ENCODE measurements at regions not wholly inside any gene's neighbourhood (a gene's known extent, or its start where the extent isn't known, plus 50 kb on each side); places are given as distances from the start of the nearest gene placed in this dataset.

DNA sequence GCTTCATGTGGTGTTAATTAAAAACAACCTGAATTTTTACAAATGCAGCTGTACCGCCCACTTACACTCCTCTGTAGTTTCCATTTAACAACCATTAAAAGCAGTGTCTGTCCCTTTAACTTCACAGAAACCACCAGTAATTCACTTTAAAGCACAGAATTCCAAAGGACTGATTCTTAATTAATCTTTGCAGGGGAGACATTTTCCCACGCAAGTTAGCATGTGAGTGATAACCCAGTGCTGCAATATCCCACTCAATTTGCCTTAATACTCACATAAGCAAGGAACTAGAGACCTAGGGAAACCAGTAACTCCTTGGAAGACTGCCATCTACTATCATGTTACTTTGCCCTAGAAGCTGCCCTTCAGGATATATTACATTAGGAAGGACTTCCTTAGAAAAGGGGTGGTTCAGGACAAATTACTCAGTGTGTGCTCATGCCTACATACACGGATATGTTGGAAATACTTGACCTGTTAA is 102.3 kb downstream of the OSR1 start:
- no peak for DNase-seq (ENCODE audit: low spot score in 2 of 2)

DNA sequence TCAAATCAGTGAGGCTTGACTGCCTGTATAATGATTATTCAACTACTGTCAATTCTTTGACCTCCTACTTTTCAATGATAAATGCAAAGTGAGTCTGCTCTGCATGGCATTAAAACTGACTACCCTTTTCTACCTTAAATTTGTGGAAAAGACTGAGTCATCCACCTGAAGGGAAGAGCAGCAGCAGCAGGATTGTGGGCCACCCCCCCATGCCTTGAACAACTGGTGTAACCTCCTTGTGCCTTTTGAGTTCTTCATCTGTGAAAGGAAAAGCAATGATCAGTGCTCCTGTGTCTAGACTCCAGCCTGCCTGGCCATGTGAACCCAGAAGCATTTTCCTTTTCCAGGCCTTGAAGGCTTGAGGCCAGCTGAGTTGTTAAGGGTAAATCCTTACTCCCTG is 102.9 kb downstream of the OSR1 start:
- no peaks in the 10 kb centered on the region for H3K27me3 ChIP-seq (ENCODE audit: low read depth)
- no peaks in the 10 kb centered on the region for H3K4me1 ChIP-seq
- H3K36me3 ChIP-seq (replicated peaks) = no peaks in the 10 kb centered on the region
- H3K4me3 ChIP-seq = no peak overlapping the region
- in situ Hi-C loops (cut with MboI; ENCODE audit: low sequenced_read_pairs) = no loop called here
- no peaks in the 10 kb centered on the region for H3K9me3 ChIP-seq
- DNase-seq (ENCODE audit: low spot score in 2 of 2) = no peak

More for the DNA sequence above, 102.3 kb downstream of the OSR1 start:
- Histone ChIP-seq H3K9me3 (no peaks in the 10 kb centered on the region), H3K4me3 (no peak overlapping the region), H3K27me3 (ENCODE audit: low read depth) (no peaks in the 10 kb centered on the region), H3K4me1 (no peaks in the 10 kb centered on the region), H3K36me3 (replicated peaks) (no peaks in the 10 kb centered on the region)
- in situ Hi-C loops (cut with MboI; ENCODE audit: low sequenced_read_pairs) = no loop called here

DNA sequence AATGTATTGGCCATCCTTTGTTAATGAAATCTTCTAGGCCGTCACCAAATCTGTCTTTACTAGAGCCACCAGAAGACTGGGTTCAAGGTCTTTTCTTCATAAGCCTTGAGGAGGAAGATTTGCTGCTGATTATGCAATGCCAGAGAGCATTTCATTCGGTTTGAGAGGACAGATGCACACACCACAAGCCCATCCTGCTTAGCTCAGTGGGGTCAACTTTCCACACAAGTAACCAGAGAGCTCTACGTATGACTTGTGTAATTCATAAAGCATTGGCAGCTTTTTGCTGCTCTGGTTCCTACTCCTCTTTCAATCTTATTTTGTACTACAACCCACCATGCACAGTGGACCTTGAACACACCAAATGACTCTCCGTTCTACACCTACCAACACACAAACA is 106.9 kb downstream of the OSR1 start:
- Histone ChIP-seq H3K9me3 (no peaks in the 10 kb centered on the region), H3K27me3 (ENCODE audit: low read depth) (no peaks in the 10 kb centered on the region), H3K4me3 (no peak overlapping the region), H3K4me1 (peaks cover 16% of the 10 kb centered on the region), H3K36me3 (replicated peaks) (no peaks in the 10 kb centered on the region)
- in situ Hi-C loops (cut with MboI; ENCODE audit: low sequenced_read_pairs) = no loop called here
- DNase-seq (ENCODE audit: low spot score in 2 of 2) = no peak

DNA sequence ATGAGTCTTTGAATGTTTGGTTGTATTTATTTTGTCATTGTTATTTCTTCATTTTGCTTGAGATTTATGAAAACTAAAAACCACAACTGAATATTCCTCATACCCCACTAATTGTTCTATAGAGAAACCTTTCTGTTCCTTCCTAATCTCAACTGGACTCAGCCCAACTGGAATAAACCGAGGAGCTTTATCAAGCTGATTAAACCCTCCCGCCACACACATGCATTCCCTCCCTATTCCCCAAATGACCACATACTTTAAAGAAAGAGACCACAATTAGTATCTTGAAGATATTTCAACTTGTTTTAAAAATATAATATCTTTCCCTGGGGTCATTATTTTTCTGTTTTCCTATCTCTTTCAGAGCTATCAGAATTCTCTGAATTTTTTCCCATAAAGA is 107.5 kb downstream of the OSR1 start:
- Histone ChIP-seq H3K36me3 (replicated peaks) (no peaks in the 10 kb centered on the region), H3K9me3 (no peaks in the 10 kb centered on the region), H3K4me1 (peaks cover 19% of the 10 kb centered on the region), H3K4me3 (no peak overlapping the region), H3K27me3 (ENCODE audit: low read depth) (no peaks in the 10 kb centered on the region)
- in situ Hi-C loops (cut with MboI; ENCODE audit: low sequenced_read_pairs) = no loop called here
- no peak for DNase-seq (ENCODE audit: low spot score in 2 of 2)

DNA sequence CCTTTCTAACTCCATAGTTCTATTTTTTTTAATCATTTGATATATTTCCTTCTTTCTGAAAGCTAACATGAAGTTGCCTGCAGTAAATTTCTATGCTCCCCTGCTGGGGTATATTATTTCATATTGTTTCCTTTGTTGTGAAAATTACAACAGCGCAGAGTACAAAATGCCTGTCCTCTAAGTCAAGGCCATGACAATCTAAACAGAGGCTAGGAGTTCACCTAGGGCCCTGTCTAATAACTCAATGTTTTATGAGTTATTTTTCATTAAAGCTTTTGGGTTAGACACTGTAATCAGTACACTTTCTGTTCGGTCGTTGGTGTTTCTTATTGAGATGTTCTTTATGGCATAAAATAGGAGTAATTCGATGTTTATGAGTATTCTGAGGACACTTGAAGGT is 111.2 kb downstream of the OSR1 start:
- H3K4me1 ChIP-seq = peaks cover 19% of the 10 kb centered on the region
- in situ Hi-C loops (cut with MboI; ENCODE audit: low sequenced_read_pairs) = no loop called here
- no peak overlapping the region for H3K4me3 ChIP-seq
- no peaks in the 10 kb centered on the region for H3K27me3 ChIP-seq (ENCODE audit: low read depth)
- H3K9me3 ChIP-seq = no peaks in the 10 kb centered on the region
- H3K36me3 ChIP-seq (replicated peaks) = no peaks in the 10 kb centered on the region
- peak in 1 of 2 experiments; percentile 50 for DNase-seq (ENCODE audit: low spot score in 2 of 2)

DNA sequence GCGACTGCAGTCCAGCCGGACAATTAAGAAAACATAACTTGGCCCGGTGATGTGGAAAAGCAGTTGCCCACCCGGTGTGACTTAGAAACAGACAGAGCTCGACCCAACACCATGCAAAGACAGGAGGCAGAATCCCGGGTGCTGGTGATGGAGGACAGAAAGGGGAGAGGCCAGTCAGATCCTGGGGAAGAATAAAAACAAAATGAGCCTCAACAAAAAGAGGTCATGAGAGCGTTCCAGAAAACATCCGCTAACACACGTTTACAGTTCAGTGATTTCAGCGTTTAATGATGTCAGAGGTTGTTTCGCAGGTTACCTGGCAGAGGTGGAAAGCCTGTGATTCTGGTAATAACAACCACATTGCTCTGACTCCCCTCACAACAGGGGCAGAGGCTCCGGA is 111.9 kb downstream of the OSR1 start:
- Histone ChIP-seq H3K9me3 (no peaks in the 10 kb centered on the region), H3K4me1 (peaks cover 19% of the 10 kb centered on the region), H3K27me3 (ENCODE audit: low read depth) (no peaks in the 10 kb centered on the region), H3K36me3 (replicated peaks) (no peaks in the 10 kb centered on the region), H3K4me3 (no peak overlapping the region)
- in situ Hi-C loops (cut with MboI; ENCODE audit: low sequenced_read_pairs) = no loop called here
- DNase-seq (ENCODE audit: low spot score in 2 of 2) = no peak

DNA sequence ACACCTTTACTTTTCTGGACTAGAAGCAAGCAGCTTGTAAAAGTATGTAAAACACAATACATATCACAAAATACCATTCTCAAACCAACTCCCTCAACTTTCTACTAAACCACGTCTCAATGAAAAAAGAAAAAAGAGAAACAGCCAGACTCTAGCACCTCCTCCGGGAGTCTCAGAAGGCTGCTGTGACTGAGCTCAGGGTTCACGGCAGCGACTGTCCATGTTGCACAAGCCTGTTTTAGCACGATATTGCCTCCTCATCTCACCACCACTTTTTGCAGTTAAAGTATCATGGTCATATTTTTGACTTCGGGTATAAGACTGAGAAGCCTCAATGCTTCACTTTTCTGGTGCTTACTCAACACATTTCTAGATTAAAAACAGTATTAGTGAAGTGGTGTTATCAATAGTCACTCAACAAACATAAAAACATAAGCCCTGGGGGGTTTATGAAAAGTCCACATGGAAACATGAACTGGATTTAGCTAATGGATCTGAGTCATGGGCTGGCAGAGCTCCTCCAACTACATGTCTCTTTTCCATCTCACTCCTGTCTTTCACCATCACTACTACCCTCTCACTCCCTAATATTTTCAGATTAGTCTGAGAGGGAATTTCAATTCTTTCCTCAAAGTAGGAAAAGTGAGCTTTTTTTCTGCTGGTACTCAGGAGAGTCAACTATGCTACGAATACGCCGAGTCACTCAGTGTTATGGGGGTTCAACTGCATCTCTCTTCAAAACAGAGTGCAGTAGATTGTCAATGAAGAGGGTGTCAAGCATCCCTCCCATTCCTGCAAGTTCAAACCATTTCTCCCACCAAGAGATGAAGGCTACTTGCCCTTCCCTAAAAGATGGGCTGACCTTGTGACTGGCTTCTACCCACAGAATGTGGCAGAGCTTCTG is 113.7 kb downstream of the OSR1 start:
- Histone ChIP-seq H3K4me1 (peaks cover 19% of the 10 kb centered on the region), H3K4me3 (no peak overlapping the region), H3K36me3 (replicated peaks) (no peaks in the 10 kb centered on the region), H3K27me3 (ENCODE audit: low read depth) (no peaks in the 10 kb centered on the region), H3K9me3 (no peaks in the 10 kb centered on the region)
- DNase-seq (ENCODE audit: low spot score in 2 of 2) = no peak
- in situ Hi-C loops (cut with MboI; ENCODE audit: low sequenced_read_pairs) = no loop called here

DNA sequence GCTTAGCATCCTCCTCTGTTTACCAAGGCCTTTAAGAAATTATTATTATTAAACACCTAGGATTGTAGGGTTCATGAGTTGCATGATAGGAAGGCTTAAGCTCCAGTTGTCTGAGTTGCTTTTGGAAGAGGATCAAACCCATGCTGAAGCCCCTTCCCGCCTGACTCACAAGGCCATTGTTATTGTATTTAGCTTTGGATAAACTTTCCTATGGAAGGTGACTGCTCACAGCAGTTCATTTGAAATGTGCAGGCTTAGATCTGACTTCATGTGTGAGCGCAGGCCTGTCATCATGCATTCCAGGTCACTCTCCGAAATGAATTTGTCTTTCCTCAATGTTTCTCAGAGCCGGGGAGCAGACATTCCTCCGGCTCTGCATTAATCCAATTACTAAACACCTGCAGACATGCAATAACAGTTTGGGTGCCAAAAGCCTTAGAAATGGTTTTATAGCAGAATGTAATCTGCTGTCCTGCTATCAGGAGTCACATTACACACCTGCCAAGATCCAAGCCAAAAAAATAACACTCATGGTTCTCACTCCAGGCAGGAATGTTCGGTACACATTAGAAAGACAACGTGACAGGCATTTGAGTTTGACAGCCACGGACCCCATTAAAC is 119.9 kb downstream of the OSR1 start:
- no peaks in the 10 kb centered on the region for H3K27me3 ChIP-seq (ENCODE audit: low read depth)
- H3K4me1 ChIP-seq = no peaks in the 10 kb centered on the region
- H3K36me3 ChIP-seq (replicated peaks) = no peaks in the 10 kb centered on the region
- in situ Hi-C loops (cut with MboI; ENCODE audit: low sequenced_read_pairs) = no loop called here
- no peak for DNase-seq (ENCODE audit: low spot score in 2 of 2)
- H3K4me3 ChIP-seq = no peak overlapping the region
- H3K9me3 ChIP-seq = no peaks in the 10 kb centered on the region

DNA sequence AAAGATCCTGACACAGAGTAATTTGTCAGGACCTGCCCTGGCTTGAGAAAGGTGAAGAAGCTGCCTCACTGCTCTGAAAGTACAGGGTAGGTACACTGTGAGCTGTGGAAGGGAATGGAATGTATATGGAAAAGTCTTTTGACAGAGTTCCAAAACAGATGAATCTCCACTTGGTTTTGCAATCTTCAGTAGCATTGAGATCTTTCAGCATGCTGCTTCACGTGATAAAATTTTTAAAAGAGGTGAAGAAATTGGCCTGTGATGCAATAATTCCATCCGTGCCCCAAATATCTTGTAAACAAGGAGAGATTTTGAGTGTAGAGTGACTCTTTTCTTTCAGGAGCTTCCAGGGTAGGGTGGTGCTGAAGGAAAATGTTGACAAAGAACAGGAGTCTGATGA is 123.1 kb downstream of the OSR1 start:
- no peak for DNase-seq (ENCODE audit: low spot score in 2 of 2)
- Histone ChIP-seq H3K4me3 (no peak overlapping the region), H3K9me3 (no peaks in the 10 kb centered on the region), H3K4me1 (no peaks in the 10 kb centered on the region), H3K36me3 (replicated peaks) (no peaks in the 10 kb centered on the region), H3K27me3 (ENCODE audit: low read depth) (no peaks in the 10 kb centered on the region)
- in situ Hi-C loops (cut with MboI; ENCODE audit: low sequenced_read_pairs) = no loop called here

DNA sequence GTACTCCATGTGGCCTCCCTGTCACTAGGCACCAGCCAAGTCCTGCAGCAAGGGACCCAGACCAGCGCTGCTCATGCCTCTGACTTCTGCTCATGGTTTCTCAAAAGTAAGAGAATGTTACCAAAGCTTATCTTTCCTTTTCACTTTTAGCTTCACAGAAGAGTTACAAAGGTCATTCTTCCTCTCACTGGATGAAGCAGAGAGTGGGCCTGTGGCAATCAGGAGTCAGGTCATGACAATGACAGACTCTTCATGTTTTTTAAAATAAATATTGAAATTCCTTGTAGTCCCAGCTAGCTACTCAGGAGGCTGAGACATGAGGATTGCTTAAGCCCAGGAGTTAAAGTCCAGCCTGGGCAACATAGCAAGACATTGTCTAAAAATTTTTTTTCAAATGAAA is 126.1 kb downstream of the OSR1 start:
- in situ Hi-C loops (cut with MboI; ENCODE audit: low sequenced_read_pairs) = no loop called here
- Histone ChIP-seq H3K36me3 (replicated peaks) (no peaks in the 10 kb centered on the region), H3K4me1 (peaks cover 22% of the 10 kb centered on the region), H3K9me3 (no peaks in the 10 kb centered on the region; the same call in 1 of the 2 replicates), H3K27me3 (ENCODE audit: low read depth) (no peaks in the 10 kb centered on the region), H3K4me3 (no peak overlapping the region)
- DNase-seq (ENCODE audit: low spot score in 2 of 2) = no peak

DNA sequence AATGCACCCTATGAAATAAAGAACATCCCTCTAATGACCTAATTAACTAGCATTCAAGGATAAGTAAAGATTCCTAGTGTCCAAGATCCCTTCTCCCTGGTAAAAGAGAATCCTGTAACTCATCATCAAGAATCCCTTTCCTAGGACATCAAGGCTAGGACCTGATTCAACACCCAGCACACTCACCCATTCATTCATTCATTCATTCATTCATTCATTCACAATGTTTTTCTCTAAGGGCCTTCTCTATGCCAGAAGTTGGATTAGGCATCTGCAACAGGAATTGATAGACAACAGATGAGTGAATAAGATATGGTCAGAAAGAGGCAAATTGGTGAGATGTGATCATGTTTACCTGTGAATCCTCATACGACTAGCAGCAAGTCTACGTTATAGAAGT is 126.8 kb downstream of the OSR1 start:
- H3K27me3 ChIP-seq (ENCODE audit: low read depth) = no peaks in the 10 kb centered on the region
- no peaks in the 10 kb centered on the region for H3K36me3 ChIP-seq (replicated peaks)
- no peaks in the 10 kb centered on the region; the same call in 1 of the 2 replicates for H3K9me3 ChIP-seq
- no peak overlapping the region for H3K4me3 ChIP-seq
- in situ Hi-C loops (cut with MboI; ENCODE audit: low sequenced_read_pairs) = no loop called here
- DNase-seq (ENCODE audit: low spot score in 2 of 2) = no peak
- H3K4me1 ChIP-seq = peaks cover 22% of the 10 kb centered on the region

DNA sequence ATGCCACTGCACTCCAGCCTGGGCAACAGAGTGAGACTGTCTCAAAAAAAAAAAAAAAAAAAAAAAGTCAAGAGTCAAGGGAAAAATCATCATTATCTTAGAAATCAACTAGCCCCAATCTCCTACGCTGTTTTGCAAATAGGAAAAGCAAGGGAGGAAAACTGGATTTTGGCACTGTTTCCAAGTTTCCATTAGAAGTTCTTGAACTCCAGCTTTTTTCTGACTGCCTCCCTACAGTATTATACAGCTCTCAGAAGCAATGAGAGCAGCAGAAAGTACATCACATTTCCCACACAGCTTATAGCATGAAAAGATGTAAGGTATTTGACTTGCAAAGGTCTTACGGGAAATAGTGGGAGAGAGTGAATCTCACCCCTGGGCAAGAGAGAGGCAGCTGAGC is 127.8 kb downstream of the OSR1 start:
- no peak for DNase-seq (ENCODE audit: low spot score in 2 of 2)
- Histone ChIP-seq H3K9me3 (no peaks in the 10 kb centered on the region; the same call in 1 of the 2 replicates), H3K27me3 (ENCODE audit: low read depth) (no peaks in the 10 kb centered on the region), H3K36me3 (replicated peaks) (no peaks in the 10 kb centered on the region), H3K4me1 (peaks cover 22% of the 10 kb centered on the region), H3K4me3 (no peak overlapping the region)
- in situ Hi-C loops (cut with MboI; ENCODE audit: low sequenced_read_pairs) = no loop called here

DNA sequence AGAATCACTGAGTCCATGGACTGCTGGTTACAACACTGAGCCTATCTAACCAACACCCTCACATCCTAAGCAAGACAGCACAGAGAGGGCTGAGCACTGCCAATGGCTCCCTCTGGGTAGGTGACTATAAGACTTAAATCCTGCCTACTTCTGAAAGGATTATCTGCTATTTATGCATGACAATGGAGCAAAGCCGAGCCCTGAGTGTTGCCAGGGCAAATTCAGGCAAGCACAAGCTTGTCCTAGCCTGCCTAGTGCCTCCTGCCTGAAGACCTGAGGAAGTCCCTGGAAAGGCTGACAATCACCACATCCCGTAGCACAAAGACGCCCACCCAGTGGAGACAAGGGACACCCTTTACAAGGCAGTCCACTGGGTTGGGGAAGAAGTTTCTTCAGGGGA is 129.7 kb downstream of the OSR1 start:
- Histone ChIP-seq H3K36me3 (replicated peaks) (no peaks in the 10 kb centered on the region), H3K4me3 (no peak overlapping the region), H3K27me3 (ENCODE audit: low read depth) (no peaks in the 10 kb centered on the region), H3K4me1 (peaks cover 22% of the 10 kb centered on the region), H3K9me3 (no peaks in the 10 kb centered on the region; the same call in 1 of the 2 replicates)
- DNase-seq (ENCODE audit: low spot score in 2 of 2) = peak; percentile 86 to 93
- in situ Hi-C loops (cut with MboI; ENCODE audit: low sequenced_read_pairs) = loop anchor here (5.0 kb wide), 1 partner anchor 119 kb away; no protein-coding TSS in a partner anchor

DNA sequence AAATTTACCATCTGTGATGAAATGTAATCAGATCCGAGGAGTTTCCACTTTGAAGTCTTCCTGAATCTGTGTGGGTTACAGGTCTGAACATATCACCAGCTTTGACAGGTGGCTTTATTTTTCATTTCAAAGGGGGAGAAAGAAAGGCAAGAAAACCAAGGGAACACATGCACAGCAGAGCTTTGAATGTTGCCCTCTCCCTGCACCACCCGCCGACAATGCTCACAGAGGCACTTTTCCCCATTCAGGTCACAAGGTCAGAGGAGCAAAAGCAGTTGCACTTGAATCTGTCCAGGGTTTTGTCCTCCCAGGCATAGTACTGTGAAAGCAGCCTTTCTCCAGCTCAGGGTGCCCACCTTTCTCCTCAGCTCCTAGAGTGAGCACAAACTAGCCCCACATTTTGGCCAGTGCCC is 130.2 kb downstream of the OSR1 start:
- H3K27me3 ChIP-seq (ENCODE audit: low read depth) = no peaks in the 10 kb centered on the region
- DNase-seq (ENCODE audit: low spot score in 2 of 2) = peak; percentile 34 to 50
- H3K4me1 ChIP-seq = peaks cover 22% of the 10 kb centered on the region
- H3K4me3 ChIP-seq = no peak overlapping the region
- in situ Hi-C loops (cut with MboI; ENCODE audit: low sequenced_read_pairs) = loop anchor here (5.0 kb wide), 1 partner anchor 119 kb away; no protein-coding TSS in a partner anchor
- no peaks in the 10 kb centered on the region; the same call in 1 of the 2 replicates for H3K9me3 ChIP-seq
- H3K36me3 ChIP-seq (replicated peaks) = no peaks in the 10 kb centered on the region

All from HAP-1 (cell line).